ENCODE measurements at regions not wholly inside any gene's neighbourhood (a gene's known extent, or its start where the extent isn't known, plus 50 kb on each side); places are given as distances from the start of the nearest gene placed in this dataset.
"Not testable (repeated sequence)": the region's sequence is repeated elsewhere in the genome, so short reads cannot be mapped to it uniquely, and the experiment has no call there.

- in situ Hi-C loops (cut with HindIII; ENCODE audit: low sequenced_read_pairs) = no loop called here
- DNase-seq (ENCODE audit: low spot score) = no peak
These were observed 56.4 kb upstream of the RBMS1 start for GRCh38 chr2:160550048-160550447.

GRCh38 chr2:160551259-160551658, 57.7 kb upstream of the RBMS1 start:
- in situ Hi-C loops (cut with HindIII; ENCODE audit: low sequenced_read_pairs) = no loop called here
- DNase-seq (ENCODE audit: low spot score) = no peak

GRCh38 chr2:160555420-160556071, 61.9 kb upstream of the RBMS1 start:
- in situ Hi-C loops (cut with HindIII; ENCODE audit: low sequenced_read_pairs) = no loop called here
- no peak for DNase-seq (ENCODE audit: low spot score)

DNA sequence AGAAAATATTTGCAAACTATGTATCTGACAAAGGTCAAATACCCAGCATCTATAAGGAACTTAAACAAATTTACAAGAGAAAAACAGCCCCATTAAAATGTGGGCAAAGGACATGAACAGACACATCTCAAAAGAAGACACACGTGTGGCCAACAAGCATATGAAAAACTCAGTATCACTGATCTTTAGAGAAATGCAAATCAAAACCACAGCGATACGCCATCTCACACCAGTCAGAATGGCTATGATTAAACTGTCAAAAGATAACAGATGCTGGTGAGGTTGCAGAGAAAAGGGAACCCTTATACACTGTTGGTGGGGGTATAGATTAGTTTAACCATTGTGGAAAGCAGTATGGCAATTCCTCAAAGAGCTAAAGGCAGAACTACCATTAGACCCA, 64.3 kb upstream of the RBMS1 start:
- in situ Hi-C loops (cut with HindIII; ENCODE audit: low sequenced_read_pairs) = no loop called here
- DNase-seq (ENCODE audit: low spot score) = no peak

GRCh38 chr2:160558531-160558930, 64.9 kb upstream of the RBMS1 start:
- in situ Hi-C loops (cut with HindIII; ENCODE audit: low sequenced_read_pairs) = no loop called here

DNA sequence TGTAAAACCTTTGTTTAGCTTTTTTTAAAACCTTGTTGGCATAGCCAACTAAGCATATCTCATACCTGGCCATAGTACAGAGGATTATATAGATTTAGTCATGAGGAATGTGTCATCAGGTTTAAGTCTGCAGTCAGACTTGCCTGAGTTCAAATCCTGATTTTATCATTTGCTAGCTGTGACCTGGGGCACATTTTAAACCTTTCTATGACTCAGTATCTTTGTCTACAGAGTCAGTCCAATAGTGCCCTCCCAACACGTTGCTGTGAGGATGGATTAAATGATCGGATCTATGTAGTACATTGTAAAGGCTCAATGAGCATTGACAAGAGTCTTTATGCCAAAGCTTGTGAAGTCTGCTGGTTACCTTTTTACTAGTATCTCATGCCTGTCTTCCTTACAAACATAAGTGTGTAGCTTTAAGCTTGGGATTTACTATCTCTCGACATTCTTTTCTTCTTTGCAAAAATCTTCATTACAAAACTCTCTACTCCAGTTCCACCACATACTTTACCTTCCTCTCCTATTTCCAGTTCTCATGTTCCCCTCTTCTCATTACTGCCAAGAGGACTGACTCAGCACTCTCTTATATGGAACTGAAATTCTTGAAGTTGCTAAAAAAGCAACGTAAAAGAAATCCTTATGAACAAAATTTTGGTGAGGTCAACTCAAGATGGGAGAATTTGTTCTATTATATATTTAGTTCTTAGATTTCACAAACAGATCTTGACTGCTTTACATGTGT, 68.1 kb upstream of the RBMS1 start:
- in situ Hi-C loops (cut with HindIII; ENCODE audit: low sequenced_read_pairs) = no loop called here

More at GRCh38 chr2:160558531-160558930, 64.9 kb upstream of the RBMS1 start:
- no peak for DNase-seq (ENCODE audit: low spot score)

DNA sequence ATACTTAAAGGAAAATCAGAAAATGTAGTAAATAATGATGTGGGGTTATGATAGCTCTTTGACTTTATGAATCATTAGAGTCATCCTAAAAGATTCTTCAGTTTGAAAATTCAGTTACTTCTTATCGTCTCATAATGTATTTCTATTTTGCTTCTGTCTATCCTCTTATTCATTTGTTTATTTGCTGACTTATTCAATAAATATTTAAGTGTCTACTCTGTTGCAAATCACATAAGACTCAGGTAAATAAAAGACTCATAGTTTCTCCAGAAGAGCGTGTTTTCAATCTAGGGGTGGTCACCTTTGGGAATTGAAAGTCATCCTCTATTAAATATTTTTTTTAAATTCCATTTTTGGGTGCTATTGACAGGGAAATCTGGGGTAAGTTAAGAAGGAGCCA, 69.1 kb upstream of the RBMS1 start:
- in situ Hi-C loops (cut with HindIII; ENCODE audit: low sequenced_read_pairs) = no loop called here
- DNase-seq (ENCODE audit: low spot score) = no peak

More for the DNA sequence above, 68.1 kb upstream of the RBMS1 start:
- no peak for DNase-seq (ENCODE audit: low spot score)

DNA sequence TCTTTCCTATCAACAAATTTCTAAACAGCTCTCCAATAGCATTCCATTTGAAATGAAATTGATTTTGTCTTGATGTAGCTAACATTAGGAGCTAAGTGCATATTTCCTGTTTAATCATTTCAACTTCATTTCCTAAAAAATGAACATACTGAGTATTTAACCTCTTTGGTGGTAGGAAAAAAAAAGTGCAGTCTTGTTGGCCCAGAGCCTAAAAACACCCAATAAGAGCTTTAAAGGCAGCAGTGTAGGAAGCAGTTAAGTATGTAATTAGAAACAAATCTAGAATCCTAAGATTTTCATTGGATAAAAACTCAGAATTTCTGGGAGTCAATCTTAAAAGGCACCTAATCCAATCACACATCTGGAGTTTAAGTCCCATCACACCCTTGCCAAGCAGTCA, 71.0 kb upstream of the RBMS1 start:
- no peak for DNase-seq (ENCODE audit: low spot score)
- in situ Hi-C loops (cut with HindIII; ENCODE audit: low sequenced_read_pairs) = no loop called here

DNA sequence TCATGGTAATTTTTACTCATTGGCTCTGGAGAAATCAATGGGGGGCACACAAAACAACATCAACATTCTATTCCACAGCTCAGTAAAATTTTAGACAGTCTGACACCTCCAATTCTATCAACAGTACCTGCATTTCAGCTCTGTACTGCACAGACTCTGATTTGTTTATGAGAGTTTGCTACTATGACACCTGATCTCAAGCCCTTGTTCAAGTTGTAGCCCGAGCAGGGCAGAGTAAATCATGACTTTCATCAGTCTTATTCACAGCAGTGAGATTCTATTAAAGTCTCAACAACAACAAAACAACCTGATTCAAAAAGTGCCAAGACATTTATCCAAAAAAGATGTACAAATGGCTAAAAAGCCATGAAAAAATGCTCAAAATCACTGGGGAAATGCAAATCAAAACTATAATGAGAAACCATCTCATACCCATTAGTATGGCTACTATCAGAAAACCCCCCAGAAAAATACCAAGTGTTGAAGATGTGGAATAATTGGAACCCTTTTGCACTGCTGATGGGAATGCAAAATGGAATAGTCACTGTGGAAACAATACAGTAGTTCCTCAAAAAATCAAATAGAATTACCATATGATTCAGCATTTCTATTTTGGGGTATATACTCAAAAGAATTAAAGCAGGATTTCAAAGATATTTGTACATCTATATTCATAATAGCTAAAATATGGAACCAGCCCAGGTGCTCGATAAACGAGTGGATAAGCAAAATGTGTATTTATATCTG, 71.7 kb upstream of the RBMS1 start:
- no peak for DNase-seq (ENCODE audit: low spot score)
- in situ Hi-C loops (cut with HindIII; ENCODE audit: low sequenced_read_pairs) = no loop called here

DNA sequence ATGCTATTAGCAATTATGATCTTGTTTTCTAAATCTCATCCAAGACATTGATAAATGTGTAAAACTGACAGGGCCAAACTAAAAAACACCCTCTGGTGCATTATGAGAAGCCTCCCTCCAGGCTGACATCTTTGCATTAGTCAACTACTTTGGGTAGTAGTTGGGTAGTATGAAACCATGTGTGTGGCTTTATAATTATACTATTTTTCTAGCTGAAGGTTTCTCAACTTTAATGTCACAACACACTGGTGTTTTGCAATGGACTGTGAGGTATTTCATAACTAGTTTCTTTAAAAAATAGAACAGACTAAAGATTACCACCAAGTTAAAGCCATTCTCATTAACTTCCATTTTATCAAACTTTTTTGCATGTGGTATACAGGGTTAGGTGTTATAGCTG, 73.1 kb upstream of the RBMS1 start:
- no peak for DNase-seq (ENCODE audit: low spot score)
- in situ Hi-C loops (cut with HindIII; ENCODE audit: low sequenced_read_pairs) = no loop called here

DNA sequence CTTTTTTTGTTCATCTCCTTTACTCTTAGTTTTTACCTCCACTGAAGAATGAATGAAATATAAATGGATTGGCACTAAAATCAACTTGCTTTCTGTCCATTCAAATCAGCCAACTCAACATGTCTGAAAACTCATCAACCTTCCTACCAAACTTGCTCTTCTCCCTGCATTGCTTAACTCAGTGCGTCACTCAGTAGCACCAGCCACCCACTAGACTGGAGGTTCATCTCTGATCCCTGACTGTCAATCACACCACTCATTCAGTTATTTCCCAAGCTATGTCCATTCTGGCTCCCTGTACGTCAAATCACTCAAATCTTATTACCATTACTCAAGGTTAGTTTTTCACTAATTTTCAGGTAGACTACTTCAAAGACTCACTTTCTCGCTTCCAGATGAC, 75.2 kb upstream of the RBMS1 start:
- no peak for DNase-seq (ENCODE audit: low spot score)
- in situ Hi-C loops (cut with HindIII; ENCODE audit: low sequenced_read_pairs) = no loop called here

GRCh38 chr2:160570376-160570775, 76.8 kb upstream of the RBMS1 start:
- in situ Hi-C loops (cut with HindIII; ENCODE audit: low sequenced_read_pairs) = no loop called here
- DNase-seq (ENCODE audit: low spot score) = no peak

DNA sequence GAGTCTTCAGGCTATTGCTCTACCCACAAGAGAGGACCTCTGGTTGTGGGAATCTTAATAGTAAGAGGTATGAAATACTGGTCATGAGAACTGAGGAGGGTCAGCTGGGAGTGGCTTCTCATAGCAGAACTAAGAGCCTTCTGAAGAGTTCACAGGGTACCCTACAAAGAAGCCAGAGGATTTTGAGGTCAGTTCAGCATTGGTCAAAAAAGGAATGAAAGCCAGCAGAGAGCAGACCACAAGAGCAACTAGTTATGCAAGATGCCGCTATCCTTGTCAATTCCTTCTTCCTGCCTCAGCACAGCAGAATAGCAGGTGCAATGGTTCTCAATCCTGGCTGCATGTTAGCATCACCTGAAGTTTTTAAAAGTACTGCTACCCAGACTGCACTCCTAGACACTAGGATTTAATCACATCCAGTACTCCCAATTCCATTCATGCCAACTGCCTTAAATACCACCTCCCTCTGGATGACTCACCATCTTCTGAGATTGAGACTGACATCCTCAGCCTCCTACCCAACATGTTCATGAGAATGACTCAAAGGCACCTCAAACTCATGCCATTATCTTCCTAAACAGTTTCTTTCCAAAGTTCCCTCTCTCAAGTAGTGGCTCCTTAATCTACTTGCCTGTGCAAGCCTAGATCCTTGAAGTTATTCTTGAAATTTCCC, 81.0 kb upstream of the RBMS1 start:
- in situ Hi-C loops (cut with HindIII; ENCODE audit: low sequenced_read_pairs) = no loop called here
- no peak for DNase-seq (ENCODE audit: low spot score)

- in situ Hi-C loops (cut with HindIII; ENCODE audit: low sequenced_read_pairs) = no loop called here
- DNase-seq (ENCODE audit: low spot score) = no peak
These were observed 81.8 kb upstream of the RBMS1 start for GRCh38 chr2:160575368-160575767.

DNA sequence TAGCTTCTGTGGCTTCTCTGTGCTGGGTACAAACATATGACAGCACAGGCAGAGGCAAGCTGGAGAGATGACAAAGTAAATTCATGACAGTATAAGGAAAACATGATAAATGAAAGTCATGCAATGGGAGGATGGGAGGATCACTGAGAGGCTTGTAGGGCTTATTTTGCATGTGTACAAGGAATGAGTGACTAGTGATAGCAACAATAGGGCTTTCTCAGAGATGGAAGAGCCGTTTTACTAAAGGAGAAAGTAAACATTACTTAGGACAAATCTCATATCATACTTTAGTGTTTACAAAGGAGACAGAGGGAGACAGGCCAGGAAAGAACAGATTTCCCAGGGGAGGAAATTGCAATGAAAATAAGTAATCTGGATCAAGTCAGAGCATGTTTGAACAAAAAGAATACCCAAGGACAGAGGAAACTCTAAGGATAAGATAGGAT, 82.5 kb upstream of the RBMS1 start:
- in situ Hi-C loops (cut with HindIII; ENCODE audit: low sequenced_read_pairs) = no loop called here
- DNase-seq (ENCODE audit: low spot score) = no peak

DNA sequence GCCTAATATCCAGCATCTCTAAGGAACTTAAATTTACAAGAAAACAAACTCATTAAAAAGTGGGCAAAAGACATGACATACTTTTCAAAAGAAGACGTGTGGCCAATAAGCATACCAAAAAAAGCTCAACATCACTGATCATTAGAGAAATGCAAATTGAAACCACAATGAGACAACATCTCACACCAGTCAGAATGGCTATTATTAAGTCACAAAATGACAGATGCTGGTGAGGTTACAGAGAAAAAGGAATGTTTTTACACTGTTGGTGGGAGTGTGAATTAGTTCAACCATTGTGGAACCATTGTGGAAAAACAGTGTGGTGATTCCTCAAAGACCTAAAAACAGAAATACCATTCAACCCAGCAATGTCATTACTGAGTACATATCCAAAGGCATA, 83.5 kb upstream of the RBMS1 start:
- DNase-seq (ENCODE audit: low spot score); in situ Hi-C loops (cut with HindIII; ENCODE audit: low sequenced_read_pairs): not testable (repeated sequence)

GRCh38 chr2:160581035-160581434, 87.4 kb upstream of the RBMS1 start:
- in situ Hi-C loops (cut with HindIII; ENCODE audit: low sequenced_read_pairs) = no loop called here
- no peak for DNase-seq (ENCODE audit: low spot score)

DNA sequence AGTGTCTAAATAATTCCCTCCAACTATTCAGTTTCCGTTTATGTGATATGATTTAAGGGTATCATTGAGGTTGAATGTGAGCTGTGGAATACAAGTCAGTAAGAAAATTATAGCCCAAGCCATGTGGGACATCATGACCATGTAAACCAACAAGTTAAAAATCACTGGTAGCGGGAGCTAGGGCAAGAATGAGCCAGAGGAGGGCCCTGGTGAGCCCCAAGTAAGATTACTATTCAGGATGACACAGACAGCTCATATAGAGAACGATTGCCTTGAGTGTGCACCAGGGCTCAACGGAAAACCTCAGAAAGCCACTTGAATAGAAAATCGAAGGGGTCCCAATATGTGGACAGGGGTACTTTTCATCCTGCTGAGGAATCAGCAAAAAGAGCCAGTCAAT, 87.8 kb upstream of the RBMS1 start:
- no peak for DNase-seq (ENCODE audit: low spot score)
- in situ Hi-C loops (cut with HindIII; ENCODE audit: low sequenced_read_pairs) = no loop called here

DNA sequence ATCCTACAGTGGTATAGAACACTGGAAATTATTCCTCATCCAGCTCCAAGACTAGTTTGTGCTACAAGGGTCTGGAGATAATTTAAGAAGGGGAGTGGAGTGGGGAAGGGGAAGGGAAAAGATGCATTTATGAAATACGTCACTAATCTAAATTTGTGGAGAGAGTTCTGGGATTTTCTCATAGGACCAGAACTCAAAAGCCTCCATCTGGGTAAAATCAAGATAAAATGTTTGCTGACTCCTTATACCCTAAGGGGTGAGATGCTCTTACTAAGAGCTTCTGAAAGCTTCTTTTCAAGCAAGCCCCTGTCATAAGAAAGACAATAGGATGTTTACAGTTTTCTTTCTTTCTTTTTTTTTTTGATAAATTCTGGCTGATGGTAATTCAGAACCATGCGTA, 88.5 kb upstream of the RBMS1 start:
- DNase-seq (ENCODE audit: low spot score) = no peak
- in situ Hi-C loops (cut with HindIII; ENCODE audit: low sequenced_read_pairs) = no loop called here

Data from G401 (cell line).